GM12891 (cell line): ENCODE measurements at regions not wholly inside any gene's neighbourhood (a gene's known extent, or its start where the extent isn't known, plus 50 kb on each side); places are given as distances from the start of the nearest gene placed in this dataset.

ENCODE experiments used
- POLR2A ChIP-seq: IDR thresholded peaks from 2 replicates; pipeline ENCODE4 v1.6.1; 2011; ENCODE audit warnings: low read depth, low read length, control low read depth
- TAF1 ChIP-seq: IDR thresholded peaks from 2 replicates; pipeline ENCODE4 v1.6.1; 2011; ENCODE audit warnings: low read depth, low read length, control low read depth

DNA sequence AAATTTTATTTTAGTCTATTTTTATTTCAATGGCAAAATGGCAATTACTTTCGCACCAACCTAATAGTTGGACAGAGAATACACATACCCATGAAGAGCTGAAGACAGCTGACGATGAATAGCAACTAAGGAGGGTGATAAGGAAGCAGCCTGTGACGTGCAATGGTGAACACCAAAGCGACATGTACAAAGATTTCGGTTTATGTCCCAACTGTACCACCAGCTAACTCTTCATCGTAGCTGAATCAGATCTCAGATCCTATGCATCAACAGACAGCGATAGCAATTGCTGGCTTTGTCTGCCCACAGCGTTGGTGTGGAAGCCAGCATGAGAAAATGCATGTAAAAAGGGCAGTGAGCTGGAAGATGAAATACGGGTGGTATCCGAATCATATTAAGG, 130.6 kb upstream of the ANKH start:
- no peak for TF ChIP-seq POLR2A
- no peak for TF ChIP-seq TAF1
